HG03064 (cell line): ENCODE measurements at regions not wholly inside any gene's neighbourhood (a gene's known extent, or its start where the extent isn't known, plus 50 kb on each side); places are given as distances from the start of the nearest gene placed in this dataset.
"Not testable (repeated sequence)": the region's sequence is repeated elsewhere in the genome, so short reads cannot be mapped to it uniquely, and the experiment has no call there.

Source experiments
- ATAC-seq: cut with Tn5 transposase; IDR thresholded peaks from one replicate; pipeline ENCODE4 v1.9.1; 2021; ENCODE audit warnings: low read depth; ENCODE audit not compliant: unreplicated experiment

- no peak for ATAC-seq
Observed at GRCh38 chr4:27911047-27911446, 1050.4 kb downstream of the STIM2 start.

GRCh38 chr4:27913738-27914137 is 1053.1 kb downstream of the STIM2 start:
- no peak for ATAC-seq

- ATAC-seq: no peak
Observed at GRCh38 chr4:27915822-27916221, 1055.2 kb downstream of the STIM2 start.

GRCh38 chr4:27916452-27917184 is 1056.0 kb downstream of the STIM2 start:
- no peak for ATAC-seq

GRCh38 chr4:27917381-27917780 is 1056.7 kb downstream of the STIM2 start:
- no peak for ATAC-seq

- no peak for ATAC-seq
Observed at GRCh38 chr4:27921231-27921630, 1060.6 kb downstream of the STIM2 start.

GRCh38 chr4:27928761-27929540 is 1068.3 kb downstream of the STIM2 start:
- no peak for ATAC-seq

- ATAC-seq: no peak
Observed at GRCh38 chr4:27930291-27930690, 1069.7 kb downstream of the STIM2 start.

- no peak for ATAC-seq
Observed at GRCh38 chr4:27930976-27931375, 1070.3 kb downstream of the STIM2 start.

GRCh38 chr4:27931584-27931983 is 1070.9 kb downstream of the STIM2 start:
- ATAC-seq: no peak

GRCh38 chr4:27934871-27935270 is 1074.2 kb downstream of the STIM2 start:
- no peak for ATAC-seq

GRCh38 chr4:27946799-27947198 is 1086.2 kb downstream of the STIM2 start:
- no peak for ATAC-seq

GRCh38 chr4:27947302-27947701 is 1086.7 kb downstream of the STIM2 start:
- no peak for ATAC-seq

- no peak for ATAC-seq
Observed at GRCh38 chr4:27964095-27964494, 1103.5 kb downstream of the STIM2 start.

- ATAC-seq: no peak
Observed at GRCh38 chr4:27966664-27967063, 1106.0 kb downstream of the STIM2 start.

- no peak for ATAC-seq
Observed at GRCh38 chr4:27973056-27973455, 1112.4 kb downstream of the STIM2 start.

- ATAC-seq: no peak
Observed at GRCh38 chr4:27973700-27974099, 1113.1 kb downstream of the STIM2 start.

GRCh38 chr4:27974339-27974738 is 1113.7 kb downstream of the STIM2 start:
- no peak for ATAC-seq

- not testable (repeated sequence) for ATAC-seq
Observed at GRCh38 chr4:27974881-27975280, 1114.2 kb downstream of the STIM2 start.

- not testable (repeated sequence) for ATAC-seq
Observed at GRCh38 chr4:27978427-27979109, 1117.9 kb downstream of the STIM2 start.

GRCh38 chr4:27985522-27985921 is 1124.9 kb downstream of the STIM2 start:
- no peak for ATAC-seq
